Mesenchymal stem cell (in vitro differentiated cells and primary cell): ENCODE measurements at regions not wholly inside any gene's neighbourhood (a gene's known extent, or its start where the extent isn't known, plus 50 kb on each side); places are given as distances from the start of the nearest gene placed in this dataset.

Experiments
- DNase-seq: peaks from one replicate; pipeline ENCODE4 v3.0.0-alpha.2; 2013
- H2AFZ ChIP-seq: one replicate; pipeline ENCODE4 v1.6.1; 2013; ENCODE audit warnings: low read depth, mild to moderate bottlenecking, control low read depth, inconsistent platforms, low read length, moderate library complexity
- H2AK5ac ChIP-seq: 2 replicates; pipeline ENCODE4 v1.6.1; 2013; ENCODE audit warnings: low read length, moderate library complexity, mild to moderate bottlenecking, inconsistent platforms; ENCODE audit not compliant: severe bottlenecking
- H2BK120ac ChIP-seq: one replicate; pipeline ENCODE4 v1.6.1; 2013; ENCODE audit warnings: low read depth, mild to moderate bottlenecking, inconsistent platforms, low read length, moderate library complexity
- H2BK12ac ChIP-seq, 2 experiments: one replicate each; pipeline ENCODE4 v1.6.1; 2013; ENCODE audit warnings: inconsistent platforms in 2 of 2, low read length in 2 of 2, mild to moderate bottlenecking in 2 of 2, moderate library complexity in 2 of 2, control low read depth in 1 of 2
- H2BK15ac ChIP-seq: one replicate; pipeline ENCODE4 v1.6.1; 2013; ENCODE audit warnings: mild to moderate bottlenecking, low read depth, inconsistent platforms; ENCODE audit not compliant: poor library complexity, severe bottlenecking
- H2BK5ac ChIP-seq: 2 replicates; pipeline ENCODE4 v1.6.1; 2013; ENCODE audit warnings: low read depth, mild to moderate bottlenecking, low read length, control low read depth, inconsistent platforms; ENCODE audit not compliant: poor library complexity, severe bottlenecking
- H3K14ac ChIP-seq, 2 experiments: one replicate each; pipeline ENCODE4 v1.6.1; 2013; ENCODE audit warnings: inconsistent platforms in 2 of 2, low read length in 2 of 2, control low read depth in 1 of 2, mild to moderate bottlenecking in 1 of 2, moderate library complexity in 1 of 2
- H3K18ac ChIP-seq, 2 experiments: one replicate each; pipeline ENCODE4 v1.6.1; 2013; ENCODE audit warnings: inconsistent platforms in 2 of 2, low read length in 2 of 2, control low read depth in 1 of 2, low read depth in 1 of 2, mild to moderate bottlenecking in 1 of 2
- H3K23ac ChIP-seq, 2 experiments: one replicate each; pipeline ENCODE4 v1.6.1; 2013; ENCODE audit warnings: inconsistent platforms in 2 of 2, low read length in 2 of 2, mild to moderate bottlenecking in 2 of 2, moderate library complexity in 2 of 2, control low read depth in 1 of 2
- H3K27ac ChIP-seq: 2 replicates; pipeline ENCODE4 v1.5.1; 2013; ENCODE audit warnings: mild to moderate bottlenecking, moderate library complexity, low read length, control low read depth, inconsistent platforms; ENCODE audit not compliant: poor library complexity, severe bottlenecking
- H3K27me3 ChIP-seq, 2 experiments: 2 replicates each; pipeline versions ENCODE4 v1.6.1 to v1.7.0; 2013; ENCODE audit warnings: low read length in 2 of 2, mild to moderate bottlenecking in 2 of 2, moderate library complexity in 2 of 2, control low read depth in 1 of 2, inconsistent platforms in 1 of 2; ENCODE audit not compliant: control insufficient read depth in 1 of 2, insufficient read depth in 1 of 2
- H3K36me3 ChIP-seq, 2 experiments: 2 replicates each; pipeline versions ENCODE4 v1.6.1 to v1.7.0; 2013; ENCODE audit warnings: low read length in 2 of 2, control low read depth in 1 of 2, inconsistent platforms in 1 of 2, low read depth in 1 of 2, mild to moderate bottlenecking in 1 of 2; ENCODE audit not compliant: insufficient read depth in 2 of 2, control insufficient read depth in 1 of 2
- H3K4ac ChIP-seq, 2 experiments: one replicate each; pipeline ENCODE4 v1.6.1; 2013; ENCODE audit warnings: inconsistent platforms in 2 of 2, low read length in 2 of 2, mild to moderate bottlenecking in 2 of 2, moderate library complexity in 2 of 2, control low read depth in 1 of 2, low read depth in 1 of 2
- H3K4me1 ChIP-seq: 2 replicates; pipeline ENCODE4 v1.6.1; 2013; ENCODE audit warnings: low read depth, low read length, control low read depth; ENCODE audit not compliant: control insufficient read depth, insufficient read depth
- H3K4me2 ChIP-seq: 2 replicates; pipeline ENCODE4 v1.6.1; 2013; ENCODE audit warnings: low read length, mild to moderate bottlenecking, inconsistent platforms; ENCODE audit not compliant: poor library complexity, severe bottlenecking
- H3K4me3 ChIP-seq, 2 experiments: 2 replicates each; pipeline versions ENCODE4 v1.5.1 to v1.7.0; 2013; ENCODE audit warnings: low read length in 2 of 2, mild to moderate bottlenecking in 2 of 2, control low read depth in 1 of 2, low read depth in 1 of 2; ENCODE audit not compliant: insufficient read depth in 1 of 2
- H3K79me1 ChIP-seq: replicated peaks from 2 replicates; pipeline ENCODE4 v1.6.1; 2013; ENCODE audit warnings: mild to moderate bottlenecking, control low read depth, low read length, inconsistent platforms; ENCODE audit not compliant: poor library complexity, severe bottlenecking
- H3K9ac ChIP-seq: 2 replicates; pipeline ENCODE4 v1.7.0; 2013; ENCODE audit warnings: mild to moderate bottlenecking, low read length, moderate library complexity
- H3K9me3 ChIP-seq: 2 replicates; pipeline ENCODE4 v1.7.0; 2013; ENCODE audit warnings: mild to moderate bottlenecking, low read length; ENCODE audit not compliant: control insufficient read depth
- H4K8ac ChIP-seq: one replicate; pipeline ENCODE4 v1.6.1; 2013; ENCODE audit warnings: inconsistent platforms, mild to moderate bottlenecking, low read length, moderate library complexity
- H4K91ac ChIP-seq: one replicate; pipeline ENCODE4 v1.6.1; 2013; ENCODE audit warnings: mild to moderate bottlenecking, low read length, inconsistent platforms
- WGBS: methylation state at CpG from one replicate; pipeline ENCODE4 v1.1.7; 2013; ENCODE audit warnings: mixed read lengths; 5-methylcytosine and 5-hydroxymethylcytosine counted together

DNA sequence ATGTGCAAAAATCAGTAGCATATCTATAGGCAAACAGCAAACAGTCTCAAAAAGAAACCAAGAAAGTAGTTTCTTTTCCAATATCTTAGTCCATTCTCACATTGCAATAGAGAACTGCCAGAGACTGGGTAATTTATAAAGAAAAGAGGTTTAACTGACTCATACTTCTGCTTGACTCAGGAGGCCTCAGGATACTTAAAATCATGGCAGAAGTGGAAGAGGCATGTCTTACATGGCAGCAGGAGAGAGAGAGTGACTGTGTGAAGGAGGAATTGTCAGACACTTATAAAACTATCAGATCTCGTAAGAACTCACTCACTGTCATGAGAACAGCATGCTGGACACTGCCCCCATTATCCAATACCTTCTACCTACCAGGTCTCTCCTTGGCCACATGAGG, 327.9 kb upstream of the EPHA3 start:
- no peak overlapping the region for H2BK120ac ChIP-seq
- no peaks in the 10 kb centered on the region for H3K27me3 ChIP-seq
- peaks cover 3% of the 10 kb centered on the region for H3K9me3 ChIP-seq
- no peak for DNase-seq
- H2BK5ac ChIP-seq, result no peak overlapping the region
- H3K9ac ChIP-seq, result no peak overlapping the region
- H3K4me1 ChIP-seq, result no peaks in the 10 kb centered on the region
- H2AFZ ChIP-seq, result no peak overlapping the region
- no peak overlapping the region for H3K4ac ChIP-seq
- H3K4me3 ChIP-seq, result no peak overlapping the region
- H3K14ac ChIP-seq, result no peak overlapping the region
- no peak overlapping the region for H2BK12ac ChIP-seq
- H2AK5ac ChIP-seq, result no peak overlapping the region
- no peak overlapping the region for H3K4me2 ChIP-seq
- no peak overlapping the region for H3K27ac ChIP-seq
- H4K91ac ChIP-seq, result no peak overlapping the region
- no peak overlapping the region for H3K18ac ChIP-seq
- no peaks in the 10 kb centered on the region for H3K79me1 ChIP-seq
- H3K36me3 ChIP-seq, result no peaks in the 10 kb centered on the region
- no peak overlapping the region for H2BK15ac ChIP-seq
- WGBS, result 80% methylated on average over 1 of the region's 1 CpG
- H4K8ac ChIP-seq, result no peak overlapping the region
- no peak overlapping the region for H3K23ac ChIP-seq

DNA sequence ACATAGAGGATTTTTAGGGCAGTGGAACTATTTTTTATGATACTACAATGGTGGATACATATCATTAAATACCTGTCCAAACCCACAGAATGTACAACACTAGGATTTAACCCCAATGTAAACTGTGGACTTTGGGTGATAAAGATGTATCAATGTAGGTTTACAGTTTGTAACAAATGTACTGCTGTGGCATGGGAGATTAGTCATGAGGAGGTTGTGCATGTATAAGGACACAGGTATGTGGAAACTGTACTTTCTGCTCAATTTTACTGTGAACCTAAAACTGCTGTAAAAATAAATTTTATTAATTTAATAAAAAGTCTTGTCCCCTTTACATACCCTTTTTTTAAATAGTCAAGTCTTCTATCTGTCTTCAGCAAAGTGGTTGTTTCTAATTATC, 322.5 kb upstream of the EPHA3 start:
- no peaks in the 10 kb centered on the region for H3K36me3 ChIP-seq
- H3K4me1 ChIP-seq, result no peaks in the 10 kb centered on the region
- H3K4ac ChIP-seq, result no peak overlapping the region
- H2BK15ac ChIP-seq, result no peak overlapping the region
- no peak overlapping the region for H2BK12ac ChIP-seq
- no peak overlapping the region for H3K4me3 ChIP-seq
- H2AK5ac ChIP-seq, result no peak overlapping the region
- DNase-seq, result no peak
- H3K14ac ChIP-seq, result no peak overlapping the region
- no peak overlapping the region for H3K27ac ChIP-seq
- H4K91ac ChIP-seq, result no peak overlapping the region
- H3K4me2 ChIP-seq, result no peak overlapping the region
- H3K9ac ChIP-seq, result no peak overlapping the region
- H3K18ac ChIP-seq, result no peak overlapping the region
- no peaks in the 10 kb centered on the region for H3K27me3 ChIP-seq
- H2AFZ ChIP-seq, result no peak overlapping the region
- peaks cover 3% of the 10 kb centered on the region for H3K9me3 ChIP-seq
- no peak overlapping the region for H2BK5ac ChIP-seq
- H2BK120ac ChIP-seq, result no peak overlapping the region
- H3K23ac ChIP-seq, result no peak overlapping the region
- no peaks in the 10 kb centered on the region for H3K79me1 ChIP-seq
- H4K8ac ChIP-seq, result no peak overlapping the region

DNA sequence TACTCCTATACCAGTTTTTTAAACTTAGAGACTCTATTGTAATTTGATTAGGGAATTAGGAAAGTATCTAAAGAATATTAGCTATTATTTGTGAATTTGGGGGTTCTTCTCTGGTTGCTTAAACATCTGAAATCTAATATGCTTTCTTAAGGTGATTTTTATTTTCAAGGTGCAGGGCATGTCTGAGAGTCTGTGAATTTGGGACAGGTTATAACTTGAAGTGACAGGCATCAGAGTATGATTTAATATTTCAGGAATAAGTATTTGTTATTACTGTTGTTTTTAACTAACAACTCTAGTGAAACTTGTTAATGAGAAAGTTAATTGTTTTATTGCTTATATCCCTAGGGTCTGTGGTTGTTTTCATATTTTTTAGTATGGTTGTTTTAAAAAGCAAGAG, 321.6 kb upstream of the EPHA3 start:
- no peak overlapping the region for H2BK120ac ChIP-seq
- no peak overlapping the region for H2BK15ac ChIP-seq
- H3K4me3 ChIP-seq, result no peak overlapping the region
- H3K9me3 ChIP-seq, result peaks cover 3% of the 10 kb centered on the region
- no peak overlapping the region for H2BK12ac ChIP-seq
- H3K23ac ChIP-seq, result no peak overlapping the region
- no peak overlapping the region for H3K18ac ChIP-seq
- H2BK5ac ChIP-seq, result no peak overlapping the region
- no peak overlapping the region for H4K8ac ChIP-seq
- H3K27me3 ChIP-seq, result no peaks in the 10 kb centered on the region
- H3K9ac ChIP-seq, result no peak overlapping the region
- H3K14ac ChIP-seq, result no peak overlapping the region
- no peak overlapping the region for H3K27ac ChIP-seq
- no peaks in the 10 kb centered on the region for H3K36me3 ChIP-seq
- no peaks in the 10 kb centered on the region for H3K79me1 ChIP-seq
- no peak overlapping the region for H4K91ac ChIP-seq
- H2AFZ ChIP-seq, result no peak overlapping the region
- H3K4me1 ChIP-seq, result no peaks in the 10 kb centered on the region
- DNase-seq, result no peak
- no peak overlapping the region for H3K4me2 ChIP-seq
- no peak overlapping the region for H2AK5ac ChIP-seq
- no peak overlapping the region for H3K4ac ChIP-seq

DNA sequence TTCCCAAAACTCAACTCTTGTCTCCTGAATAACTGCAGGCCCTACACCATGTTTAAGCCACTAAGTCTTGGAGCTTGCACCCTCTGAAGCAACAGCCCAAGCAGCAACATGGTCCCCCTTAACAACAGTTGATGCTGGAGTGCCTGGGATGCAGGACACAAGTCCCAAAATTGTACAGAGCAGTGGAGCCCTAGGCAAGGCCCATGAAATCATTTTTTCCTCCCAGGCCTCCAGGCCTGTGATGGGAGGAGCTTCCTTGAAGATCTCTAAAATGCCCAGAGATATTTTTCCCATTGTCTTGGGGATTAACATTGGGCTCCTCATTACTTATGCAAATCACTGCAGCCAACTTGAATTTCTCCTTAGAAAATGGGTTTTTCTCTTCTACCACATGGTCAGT, 311.9 kb upstream of the EPHA3 start:
- H2BK15ac ChIP-seq, result no peak overlapping the region
- no peak for DNase-seq
- no peak overlapping the region for H3K4me3 ChIP-seq
- H3K9ac ChIP-seq, result no peak overlapping the region
- H3K27me3 ChIP-seq, result no peaks in the 10 kb centered on the region
- no peaks in the 10 kb centered on the region for H3K4me1 ChIP-seq
- no peak overlapping the region for H2AFZ ChIP-seq
- no peak overlapping the region for H3K4me2 ChIP-seq
- no peak overlapping the region for H2BK5ac ChIP-seq
- H2AK5ac ChIP-seq, result no peak overlapping the region
- no peak overlapping the region for H3K23ac ChIP-seq
- no peak overlapping the region for H3K14ac ChIP-seq
- H2BK12ac ChIP-seq, result no peak overlapping the region
- H3K79me1 ChIP-seq, result no peaks in the 10 kb centered on the region
- H3K36me3 ChIP-seq, result no peaks in the 10 kb centered on the region
- H3K18ac ChIP-seq, result no peak overlapping the region
- H3K9me3 ChIP-seq, result peaks cover 50% of the 10 kb centered on the region
- no peak overlapping the region for H4K91ac ChIP-seq
- H2BK120ac ChIP-seq, result no peak overlapping the region
- H3K27ac ChIP-seq, result no peak overlapping the region
- H3K4ac ChIP-seq, result no peak overlapping the region
- H4K8ac ChIP-seq, result no peak overlapping the region
